ENCODE measurements at regions not wholly inside any gene's neighbourhood (a gene's known extent, or its start where the extent isn't known, plus 50 kb on each side); places are given as distances from the start of the nearest gene placed in this dataset.

DNA sequence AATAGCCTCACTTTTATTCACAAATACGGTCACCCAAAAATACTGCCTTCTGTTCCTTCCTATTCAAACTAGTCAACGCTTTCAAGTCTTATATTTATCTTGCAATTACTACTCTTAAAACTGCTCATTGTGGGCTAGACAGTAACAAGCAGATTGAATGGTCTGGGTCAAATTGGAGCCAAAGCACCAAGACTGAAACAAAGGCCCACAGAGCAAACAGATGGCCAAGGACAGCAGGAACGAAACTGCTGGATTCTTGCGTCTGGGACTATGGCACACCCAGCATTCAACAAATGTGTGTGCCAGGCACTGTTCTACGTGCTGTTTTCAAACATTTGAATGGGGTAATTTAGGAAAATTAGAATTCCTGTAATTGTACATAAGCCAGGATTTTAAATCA lies 250.1 kb upstream of the PSMD7 start (continued):
- TF ChIP-seq ZBTB40 (IDR thresholded peaks at IDR 0.05; ENCODE audit: borderline replicate concordance) (no peak), HDAC6 (IDR thresholded peaks at IDR 0.05; ENCODE audit: unreplicated experiment) (no peak)

GRCh38 chr16:74045513-74045912 lies 251.1 kb upstream of the PSMD7 start:
- RAD21 ChIA-PET (ENCODE audit: unreplicated experiment), result interaction anchor here (1.0 kb wide), 1 partner anchor 19 kb away, joined by 3 read pairs; no protein-coding TSS in a partner anchor
- Histone ChIP-seq H3K9me3 (replicated peaks; ENCODE audit: control insufficient read depth, insufficient read depth, low read length) (no peaks in the 10 kb centered on the region), H3K79me2 (ENCODE audit: control insufficient read depth, insufficient read depth, low read length) (no peaks in the 10 kb centered on the region), H3K4me1 (ENCODE audit: control insufficient read depth, insufficient read depth, low read length) (no peaks in the 10 kb centered on the region), H4K20me1 (ENCODE audit: control insufficient read depth, insufficient read depth) (no peaks in the 10 kb centered on the region), H3K27ac (ENCODE audit: control insufficient read depth, insufficient read depth) (no peak overlapping the region), H3K4me2 (ENCODE audit: control insufficient read depth, insufficient read depth) (no peak overlapping the region), H3K36me3 (ENCODE audit: control insufficient read depth in 2 of 2, insufficient read depth in 2 of 2, low read length in 1 of 2) (no peaks in the 10 kb centered on the region), H2AFZ (ENCODE audit: control insufficient read depth, low read depth, low read length) (no peak overlapping the region), H3K27me3 (replicated peaks in 1 of 2; ENCODE audit: control insufficient read depth in 2 of 2, insufficient read depth in 2 of 2, low read length in 1 of 2) (no peaks in the 10 kb centered on the region), H3K4me3 (no peak overlapping the region), H3K9ac (ENCODE audit: control insufficient read depth, insufficient read depth, low read length) (no peak overlapping the region)
- SMC1A ChIA-PET (ENCODE audit: uncharacterized antibody, unreplicated experiment), result interaction anchor here (0.6 to 1.8 kb wide), 3 partner anchors 10 to 22 kb away, joined by 3 to 5 read pairs (median 3); no protein-coding TSS in a partner anchor
- WGBS (ENCODE audit: insufficient coverage, insufficient replicate concordance, low lambda C conversion rate, missing lambda C conversion rate), result 25% methylated on average over 3 of the region's 3 CpGs
- TF ChIP-seq, protein P1, sequence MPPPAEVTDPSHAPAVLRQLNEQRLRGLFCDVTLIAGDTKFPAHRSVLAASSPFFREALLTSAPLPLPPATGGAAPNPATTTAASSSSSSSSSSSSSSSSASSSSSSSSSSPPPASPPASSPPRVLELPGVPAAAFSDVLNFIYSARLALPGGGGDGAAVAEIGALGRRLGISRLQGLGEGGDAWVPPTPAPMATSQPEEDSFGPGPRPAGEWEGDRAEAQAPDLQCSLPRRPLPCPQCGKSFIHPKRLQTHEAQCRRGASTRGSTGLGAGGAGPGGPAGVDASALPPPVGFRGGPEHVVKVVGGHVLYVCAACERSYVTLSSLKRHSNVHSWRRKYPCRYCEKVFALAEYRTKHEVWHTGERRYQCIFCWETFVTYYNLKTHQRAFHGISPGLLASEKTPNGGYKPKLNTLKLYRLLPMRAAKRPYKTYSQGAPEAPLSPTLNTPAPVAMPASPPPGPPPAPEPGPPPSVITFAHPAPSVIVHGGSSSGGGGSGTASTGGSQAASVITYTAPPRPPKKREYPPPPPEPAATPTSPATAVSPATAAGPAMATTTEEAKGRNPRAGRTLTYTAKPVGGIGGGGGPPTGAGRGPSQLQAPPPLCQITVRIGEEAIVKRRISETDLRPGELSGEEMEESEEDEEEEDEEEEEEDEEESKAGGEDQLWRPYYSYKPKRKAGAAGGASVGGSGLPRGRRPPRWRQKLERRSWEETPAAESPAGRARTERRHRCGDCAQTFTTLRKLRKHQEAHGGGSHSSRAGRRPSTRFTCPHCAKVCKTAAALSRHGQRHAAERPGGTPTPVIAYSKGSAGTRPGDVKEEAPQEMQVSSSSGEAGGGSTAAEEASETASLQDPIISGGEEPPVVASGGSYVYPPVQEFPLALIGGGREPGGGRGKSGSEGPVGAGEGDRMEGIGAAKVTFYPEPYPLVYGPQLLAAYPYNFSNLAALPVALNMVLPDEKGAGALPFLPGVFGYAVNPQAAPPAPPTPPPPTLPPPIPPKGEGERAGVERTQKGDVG (CRISPR knock-in tag; IDR thresholded peaks at IDR 0.05), result no peak
- TF ChIP-seq NR2C1 (IDR thresholded peaks at IDR 0.05) (no peak), TCF7 (IDR thresholded peaks at IDR 0.05; ENCODE audit: borderline replicate concordance) (no peak), ZZZ3 (IDR thresholded peaks at IDR 0.05; ENCODE audit: control insufficient read depth, insufficient read length, low read depth) (no peak), CBFB (IDR thresholded peaks at IDR 0.05; ENCODE audit: low read depth) (no peak)
- intact Hi-C loops (cut with micrococcal nuclease; ENCODE audit: unreplicated experiment) (no loop called here), in situ Hi-C loops (cut with MboI) (no loop called here)
- FAIRE-seq, result no peak
- no peak for ATAC-seq
- DNase-seq (ENCODE audit: low read depth, low spot score), result no peak
- BruUV-seq (replicated peaks), result no TSS peak
- POLR2A ChIA-PET, result no interaction called here
- CTCF ChIA-PET, result interaction anchor here (0.8 to 2.0 kb wide), 6 partner anchors 10 to 62 kb away, joined by 3 to 7 read pairs (median 3); no protein-coding TSS in a partner anchor
